GM19467 (cell line): ENCODE measurements at regions not wholly inside any gene's neighbourhood (a gene's known extent, or its start where the extent isn't known, plus 50 kb on each side); places are given as distances from the start of the nearest gene placed in this dataset.

Experiments
- ATAC-seq: cut with Tn5 transposase; IDR thresholded peaks from one replicate; pipeline ENCODE4 v1.9.1; 2021; ENCODE audit warnings: mild to moderate bottlenecking, moderate library complexity; ENCODE audit not compliant: unreplicated experiment

DNA sequence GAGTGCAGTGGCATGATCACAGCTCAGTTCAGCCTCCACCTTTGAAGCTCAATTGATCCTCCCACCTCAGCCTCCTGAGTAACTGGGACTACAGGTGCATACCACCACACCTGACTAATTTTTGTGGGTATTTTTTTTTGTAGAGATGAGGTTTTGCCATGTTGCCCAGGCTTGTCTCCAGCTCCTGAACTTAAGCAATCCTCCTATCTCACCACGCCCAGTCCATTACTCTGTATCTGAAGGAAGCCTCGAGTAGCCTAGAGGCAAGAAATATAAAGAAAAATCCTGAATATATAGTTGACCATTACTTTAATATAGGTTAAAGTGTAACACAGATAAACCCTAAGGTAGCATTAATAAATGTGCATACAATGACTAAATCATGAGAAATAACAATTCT, 686.8 kb upstream of the PIK3C3 start:
- no peak for ATAC-seq

GRCh38 chr18:41266616-41267015, 688.4 kb upstream of the PIK3C3 start:
- no peak for ATAC-seq

DNA sequence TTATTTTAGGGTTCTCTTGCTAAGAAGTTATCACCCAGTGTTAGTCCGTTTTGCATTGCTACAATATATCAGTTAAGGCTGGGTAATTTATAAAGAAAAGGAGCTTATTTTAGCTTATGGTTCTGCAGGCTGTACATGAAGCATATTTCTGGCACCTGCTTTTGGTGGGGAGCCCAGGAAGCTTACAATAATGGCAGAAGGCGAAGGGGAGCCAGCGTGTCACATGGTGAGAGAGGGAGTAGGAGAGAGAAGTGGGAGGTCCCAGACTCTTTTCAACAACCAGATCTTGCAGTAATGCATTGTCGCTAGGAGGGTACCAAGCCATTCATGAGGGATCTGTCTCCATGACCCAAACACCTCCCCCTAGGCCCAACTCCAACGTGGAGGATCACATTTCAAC, 688.8 kb upstream of the PIK3C3 start:
- ATAC-seq = no peak

DNA sequence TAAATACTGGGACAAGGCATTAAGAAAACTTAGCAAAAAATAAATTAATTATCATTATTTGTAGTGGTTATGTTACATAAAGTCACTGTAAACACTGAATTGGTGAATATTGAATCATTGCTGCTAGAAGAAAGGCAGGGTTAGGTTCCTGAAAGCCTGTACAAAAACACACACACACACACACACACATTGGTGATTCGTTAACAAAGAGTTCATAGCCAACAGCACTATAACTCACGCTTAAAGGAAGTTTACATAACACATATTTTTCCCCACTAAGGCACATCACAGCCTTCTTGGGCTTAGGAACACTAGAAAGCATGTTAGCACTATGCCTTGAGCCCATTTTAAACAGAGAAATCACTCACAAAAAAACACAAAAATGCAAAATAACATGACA, 690.0 kb upstream of the PIK3C3 start:
- ATAC-seq = no peak

GRCh38 chr18:41263956-41264355, 691.1 kb upstream of the PIK3C3 start:
- no peak for ATAC-seq

DNA sequence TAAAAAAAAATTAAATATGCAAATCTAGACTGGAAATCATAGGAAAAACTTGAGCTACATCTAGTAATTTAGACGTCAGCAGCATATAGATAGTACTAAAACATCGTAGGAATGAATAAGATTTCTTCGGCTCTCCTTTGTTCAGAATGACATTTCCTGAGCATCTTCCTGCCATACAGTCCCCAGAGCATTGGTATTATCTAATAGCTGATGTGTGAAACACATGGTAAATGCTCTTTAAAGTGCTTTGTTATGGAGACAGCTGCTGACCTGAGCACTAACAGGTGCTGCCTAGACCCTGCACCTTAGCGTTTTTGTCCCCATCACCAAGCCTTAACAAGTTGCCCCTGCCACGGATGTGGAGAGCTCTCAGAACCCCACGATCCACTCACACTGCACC, 692.3 kb upstream of the PIK3C3 start:
- ATAC-seq = no peak

- ATAC-seq = no peak
Measured at GRCh38 chr18:41244591-41245037, 710.4 kb upstream of the PIK3C3 start.

DNA sequence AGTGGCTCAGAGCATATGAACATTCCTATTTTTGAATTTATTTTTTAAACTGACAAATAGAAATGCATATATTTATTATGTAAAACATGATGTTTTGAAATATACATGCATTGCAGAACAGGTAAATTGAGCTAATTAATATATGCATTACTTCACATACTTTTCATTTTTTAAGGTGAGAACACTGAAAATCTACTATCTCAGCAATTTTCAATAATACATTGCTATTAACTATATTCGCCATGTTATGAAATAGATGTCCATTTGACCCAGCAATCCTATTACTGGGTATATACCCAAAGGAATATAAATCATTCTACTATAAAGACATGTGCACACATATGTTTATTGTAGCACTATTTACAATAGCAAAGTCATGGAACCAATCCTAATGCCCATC, 717.7 kb upstream of the PIK3C3 start:
- ATAC-seq = no peak

GRCh38 chr18:41231681-41232080, 723.4 kb upstream of the PIK3C3 start:
- no peak for ATAC-seq

- ATAC-seq = no peak
Measured at GRCh38 chr18:41227993-41228392, 727.0 kb upstream of the PIK3C3 start.

DNA sequence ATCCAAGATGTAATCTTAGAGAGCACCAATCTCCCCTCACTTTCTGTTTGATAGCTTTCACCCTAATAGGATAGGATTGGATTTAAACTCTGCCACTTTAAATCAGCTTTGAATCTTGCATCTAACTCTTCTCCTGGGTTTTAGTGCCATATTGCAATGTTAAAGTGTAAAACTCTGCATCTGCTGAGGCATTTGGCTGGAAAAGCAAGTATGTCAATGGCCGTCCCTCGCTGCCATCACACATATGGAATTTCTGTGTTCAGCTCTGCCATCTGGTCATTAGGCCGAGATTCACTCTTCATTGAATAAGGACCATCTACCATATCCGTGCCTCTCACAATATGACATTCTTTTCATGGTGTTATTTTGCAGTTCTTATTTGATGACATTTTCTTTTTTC, 728.1 kb upstream of the PIK3C3 start:
- ATAC-seq = no peak

- ATAC-seq = no peak
Measured at GRCh38 chr18:41226186-41226585, 728.8 kb upstream of the PIK3C3 start.

- ATAC-seq = no peak
Measured at GRCh38 chr18:41216341-41217003, 738.6 kb upstream of the PIK3C3 start.

GRCh38 chr18:41207706-41208105, 747.3 kb upstream of the PIK3C3 start:
- no peak for ATAC-seq

- no peak for ATAC-seq
Measured at GRCh38 chr18:41206341-41206830, 748.6 kb upstream of the PIK3C3 start.

DNA sequence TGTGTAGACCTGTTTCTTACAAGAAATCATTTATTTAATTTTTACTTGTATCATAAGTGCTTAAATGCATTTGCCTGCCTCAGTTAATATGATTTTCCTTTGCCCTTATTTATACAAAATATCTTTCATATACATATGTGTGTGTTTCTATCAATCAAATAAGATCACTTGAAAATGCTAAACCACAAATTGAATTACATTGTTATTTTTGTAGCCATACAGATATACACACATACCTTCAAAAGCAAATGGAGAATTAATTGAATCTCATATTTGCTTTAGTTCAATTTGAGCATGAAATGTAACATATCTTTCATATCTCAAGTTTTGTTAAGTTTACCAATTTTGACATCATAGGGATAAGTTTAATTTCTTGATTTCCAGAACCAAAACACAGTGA, 755.8 kb upstream of the PIK3C3 start:
- ATAC-seq = no peak

- ATAC-seq = no peak
Measured at GRCh38 chr18:41197967-41198366, 757.1 kb upstream of the PIK3C3 start.

GRCh38 chr18:41170346-41170745, 784.7 kb upstream of the PIK3C3 start:
- ATAC-seq = no peak

- ATAC-seq = no peak
Measured at GRCh38 chr18:41165625-41166024, 789.4 kb upstream of the PIK3C3 start.

DNA sequence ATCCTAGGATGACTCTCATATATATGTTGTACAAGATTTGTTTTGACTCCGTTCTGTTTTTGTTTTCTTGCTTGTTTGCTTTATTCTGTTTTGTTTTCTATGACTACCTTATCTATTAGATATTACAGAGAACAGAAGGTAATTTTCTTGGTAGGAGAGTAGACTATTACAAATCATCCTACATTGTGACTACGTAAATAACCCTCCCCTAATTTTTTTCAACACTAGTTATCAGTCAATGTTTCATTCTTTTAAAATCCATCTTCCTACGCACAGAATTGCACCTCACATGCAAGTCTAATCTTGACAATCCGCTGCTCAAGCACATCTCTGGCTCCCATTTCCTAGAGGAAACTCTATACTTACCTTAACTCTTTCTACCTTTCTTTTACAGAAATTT, 792.3 kb upstream of the PIK3C3 start:
- no peak for ATAC-seq

GRCh38 chr18:41162191-41162590, 792.8 kb upstream of the PIK3C3 start:
- no peak for ATAC-seq

- ATAC-seq = no peak
Measured at GRCh38 chr18:41155910-41156851, 798.9 kb upstream of the PIK3C3 start.
